NCI-H2107 (cell line): ENCODE measurements at regions not wholly inside any gene's neighbourhood (a gene's known extent, or its start where the extent isn't known, plus 50 kb on each side); places are given as distances from the start of the nearest gene placed in this dataset.

Experiments
- DNase-seq: peaks from one replicate; lab custom pipeline; 2025; lab: John Stamatoyannopoulos, UW

GRCh38 chr13:105920370-105920769 lies 615.1 kb downstream of the EFNB2 start:
- no peak for DNase-seq

DNA sequence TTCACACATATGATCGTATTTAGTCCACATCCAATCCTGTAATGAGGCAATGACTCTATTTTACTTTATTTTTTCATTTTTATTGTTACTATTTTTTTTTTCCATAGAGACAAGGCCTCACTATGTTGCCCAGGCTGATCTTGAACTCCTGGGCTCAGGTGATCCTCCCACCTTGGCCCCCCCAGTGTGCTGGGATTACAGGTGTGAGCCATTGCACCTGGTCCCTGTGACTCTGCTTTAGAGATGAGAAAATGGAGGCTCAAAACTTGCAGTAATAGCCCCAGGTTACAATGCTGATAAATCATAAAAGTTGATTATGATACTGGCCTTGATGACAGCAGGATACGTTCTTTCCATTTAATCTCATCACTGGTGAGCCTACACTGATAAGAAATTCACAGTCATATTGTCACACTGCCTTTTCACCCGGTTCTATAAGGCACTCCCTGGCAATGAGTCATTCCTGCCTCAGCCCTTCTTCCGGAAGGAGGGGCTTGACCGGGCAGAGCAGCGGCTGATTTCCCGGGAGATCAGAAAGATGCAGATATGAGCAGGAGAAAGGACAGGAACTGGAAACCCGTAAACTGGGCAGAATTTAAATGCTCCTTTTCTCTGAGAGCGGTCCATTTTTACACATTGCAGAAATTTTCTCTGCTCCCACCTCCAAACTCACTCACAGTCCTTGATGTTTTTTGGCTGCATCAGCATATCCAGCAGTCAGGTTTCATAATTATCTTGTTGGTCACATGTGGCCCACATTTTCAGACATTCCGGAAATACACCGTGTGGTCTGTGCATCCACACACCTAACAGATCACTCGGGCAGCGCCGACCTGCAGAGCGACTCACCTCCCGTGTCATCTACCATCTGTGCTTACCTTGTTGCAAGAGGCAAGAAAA lies 616.4 kb downstream of the EFNB2 start:
- no peak for DNase-seq

DNA sequence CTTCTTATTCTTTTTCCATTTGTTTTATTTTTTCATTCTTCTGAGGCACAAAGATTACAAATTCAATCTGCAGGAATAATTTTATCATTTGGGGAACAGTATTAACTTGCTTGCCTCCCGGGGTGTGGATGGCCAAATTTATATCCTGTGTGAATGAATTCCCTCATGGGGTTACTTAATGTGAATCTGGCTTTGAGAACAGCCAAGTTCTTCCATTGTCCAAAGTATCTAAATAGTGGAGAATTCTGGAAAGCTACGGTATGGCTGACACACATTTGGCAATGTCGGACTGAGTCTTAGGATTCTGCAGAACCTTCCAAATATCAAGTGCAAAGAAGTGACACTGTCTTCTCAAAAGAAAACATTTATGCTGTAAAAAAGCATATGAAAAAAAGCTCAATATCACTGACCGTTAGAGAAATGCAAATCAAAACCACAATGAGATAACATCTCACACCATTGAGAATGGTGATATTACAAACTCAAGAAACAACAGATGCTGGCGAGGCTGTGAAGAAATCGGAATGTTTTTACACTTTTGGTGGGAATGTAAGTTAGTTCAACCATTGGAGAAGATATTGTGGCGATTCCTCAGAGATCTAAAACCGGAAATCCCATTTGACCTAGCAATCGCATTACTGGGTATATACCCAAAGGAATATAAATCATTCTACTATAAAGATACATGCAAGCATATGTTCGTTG lies 620.2 kb downstream of the EFNB2 start:
- no peak for DNase-seq

DNA sequence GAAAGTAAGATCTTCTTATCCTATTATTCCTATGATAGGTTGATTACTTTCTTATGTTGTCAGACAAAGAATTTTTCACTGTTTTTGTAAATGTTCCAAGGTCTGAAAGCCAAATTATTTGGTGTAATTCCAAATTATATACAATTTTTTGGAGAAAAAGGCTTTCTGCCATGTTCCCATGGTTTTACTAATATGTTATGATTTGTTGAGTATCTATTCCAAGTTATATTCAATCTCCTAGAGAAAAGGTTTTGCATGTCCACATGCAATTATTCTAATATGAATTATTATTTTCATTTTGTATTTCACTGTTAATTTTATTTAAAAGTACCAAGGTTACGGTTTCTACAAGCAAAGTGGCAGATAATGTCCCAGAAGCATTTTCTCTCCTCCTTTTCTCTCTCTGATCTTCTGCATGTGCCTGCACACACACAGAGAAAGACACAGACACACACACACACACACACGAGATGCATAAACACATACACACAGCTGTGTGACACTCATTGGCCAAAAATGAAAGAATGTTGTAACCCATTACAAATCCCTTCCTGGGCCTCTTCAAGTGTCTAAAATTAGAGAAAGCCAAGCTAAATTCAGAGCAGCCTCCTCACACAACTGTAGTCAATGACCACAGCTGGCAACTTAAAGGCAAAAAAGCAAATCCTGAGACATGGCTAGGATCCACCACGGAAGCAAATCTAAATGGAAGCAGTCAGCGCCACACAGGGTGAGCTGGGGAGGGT lies 621.0 kb downstream of the EFNB2 start:
- no peak for DNase-seq

DNA sequence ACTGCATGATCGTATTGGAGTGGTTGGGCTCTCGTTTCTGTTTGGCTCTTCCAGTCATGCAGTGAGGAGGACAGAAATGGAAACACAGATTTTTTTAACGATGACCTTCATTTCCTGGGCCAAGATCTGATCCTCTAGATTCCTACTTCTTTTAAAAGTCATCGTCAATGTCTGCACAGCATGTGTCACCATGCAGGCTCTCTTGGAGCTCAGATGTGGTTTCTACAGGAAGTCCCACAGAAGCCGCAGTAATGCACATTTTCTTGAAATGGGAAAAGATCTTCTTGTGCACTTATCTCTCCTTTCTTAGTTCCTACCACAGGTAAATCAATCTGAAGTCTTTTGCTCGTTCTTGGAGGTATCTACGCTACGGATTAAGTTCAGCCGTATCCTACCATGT lies 626.9 kb downstream of the EFNB2 start:
- no peak for DNase-seq

- no peak for DNase-seq
These were observed 628.0 kb downstream of the EFNB2 start for GRCh38 chr13:105907319-105908019.

DNA sequence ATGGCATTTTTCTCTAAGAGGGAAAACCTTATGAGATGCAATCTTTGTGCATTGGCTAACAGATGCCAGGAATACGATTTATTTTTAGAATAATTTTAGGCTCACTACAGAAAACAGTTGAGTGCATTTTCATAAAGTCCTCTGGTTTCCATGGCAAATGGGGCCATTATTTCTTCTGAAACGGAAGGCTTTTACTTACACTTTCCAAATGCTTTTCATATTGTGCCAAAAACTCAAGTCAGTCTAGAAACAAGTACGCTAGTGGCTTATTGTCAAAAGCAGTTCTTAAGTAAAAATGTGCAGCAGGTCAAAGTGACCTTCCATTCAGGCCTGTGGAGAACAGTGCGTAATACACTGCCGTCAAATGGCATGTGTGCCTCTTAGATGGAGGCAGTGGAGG lies 628.7 kb downstream of the EFNB2 start:
- DNase-seq: no peak

DNA sequence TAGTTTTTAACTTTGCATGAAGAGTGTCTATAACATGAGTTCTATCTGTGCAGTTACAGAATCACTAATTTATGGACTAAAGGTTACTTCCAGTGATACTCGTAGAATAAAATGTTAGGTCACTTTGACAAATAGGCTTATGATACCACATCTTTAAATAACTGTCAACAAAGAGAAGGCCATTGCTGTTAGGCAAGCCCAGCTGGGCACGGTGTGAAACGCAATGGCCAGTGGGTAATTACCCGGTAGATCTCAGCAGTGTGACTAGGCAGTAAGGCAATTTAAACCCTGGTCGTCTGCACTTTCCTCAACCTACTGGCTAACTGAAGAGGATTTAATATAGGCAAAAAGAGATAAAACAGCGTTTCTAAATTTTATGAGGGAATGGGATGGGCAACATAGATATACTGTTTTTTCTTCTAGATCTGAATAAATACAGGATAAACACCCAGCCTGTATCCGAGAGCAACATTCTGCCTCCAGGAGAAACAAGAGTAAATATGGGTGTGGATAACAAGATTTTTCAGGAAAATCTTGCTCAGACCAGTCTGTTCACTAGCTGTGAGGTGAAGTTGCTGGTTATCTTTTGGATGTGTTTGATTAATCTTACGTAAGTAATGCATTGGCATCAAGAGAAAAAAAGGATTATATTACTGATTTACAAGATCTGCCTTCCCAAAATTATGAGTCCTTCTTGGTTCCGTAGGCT lies 631.3 kb downstream of the EFNB2 start:
- no peak for DNase-seq

GRCh38 chr13:105902396-105902795 lies 633.1 kb downstream of the EFNB2 start:
- no peak for DNase-seq

GRCh38 chr13:105897575-105897974 lies 637.9 kb downstream of the EFNB2 start:
- no peak for DNase-seq

DNA sequence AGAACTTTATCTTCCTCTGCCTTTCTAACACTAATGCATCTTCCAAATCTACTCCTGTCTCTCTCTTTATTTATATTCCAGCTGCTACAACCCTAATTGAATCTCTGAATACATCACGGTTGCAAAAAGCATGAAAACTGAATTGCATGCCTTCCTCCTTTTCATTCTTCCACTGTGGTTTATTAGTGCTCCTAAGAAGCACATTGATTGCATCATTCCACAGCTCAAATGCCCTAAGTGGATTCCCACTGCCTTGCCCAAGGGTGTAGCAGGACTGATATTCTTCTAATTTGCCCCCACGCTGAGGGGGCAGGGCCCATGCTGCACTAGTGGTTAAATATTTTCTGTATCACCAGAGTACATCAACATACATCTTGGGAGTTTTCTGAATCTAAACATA lies 640.8 kb downstream of the EFNB2 start:
- no peak for DNase-seq

DNA sequence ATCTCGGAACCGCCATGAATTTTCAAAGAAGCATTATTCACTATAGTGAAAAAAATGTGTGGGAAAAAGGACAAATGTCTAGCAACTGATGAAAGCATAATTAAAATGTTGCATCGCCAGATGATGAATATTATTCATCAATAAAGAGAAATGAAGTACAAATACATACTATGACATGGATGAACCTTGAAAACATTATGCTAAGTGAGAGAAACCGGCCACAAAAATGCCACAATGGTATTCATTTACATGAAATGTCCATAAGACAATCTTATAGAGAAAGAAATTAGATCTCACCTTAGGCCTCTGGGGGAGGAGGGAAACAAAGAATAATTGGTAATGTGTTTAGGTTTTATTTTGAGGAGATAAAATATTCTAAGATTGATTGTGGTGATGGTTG lies 645.0 kb downstream of the EFNB2 start:
- no peak for DNase-seq

- no peak for DNase-seq
These were observed 657.3 kb downstream of the EFNB2 start for GRCh38 chr13:105878119-105878700.

- DNase-seq: no peak
These were observed 660.6 kb downstream of the EFNB2 start for GRCh38 chr13:105874814-105875213.

- no peak for DNase-seq
These were observed 663.7 kb downstream of the EFNB2 start for GRCh38 chr13:105871768-105872167.

DNA sequence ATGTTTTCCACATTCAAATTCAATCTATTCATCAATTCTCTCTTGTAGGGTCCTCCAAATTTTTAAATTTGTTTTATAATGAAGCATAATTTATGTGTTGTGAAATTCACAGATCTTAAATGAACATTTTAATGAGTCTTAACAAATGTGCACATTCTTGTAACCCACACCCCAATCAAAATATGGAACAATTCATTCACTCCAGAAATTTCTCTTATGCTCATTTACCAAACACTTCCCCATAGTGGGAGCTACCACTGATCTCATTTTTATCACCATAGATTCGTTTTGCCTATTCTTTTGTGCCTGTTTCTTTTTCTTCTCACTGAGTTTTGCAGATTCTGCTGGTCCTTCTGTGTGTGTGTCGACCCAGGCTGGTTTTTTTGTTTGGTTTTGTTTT lies 664.1 kb downstream of the EFNB2 start:
- no peak for DNase-seq

GRCh38 chr13:105863300-105863920 lies 672.1 kb downstream of the EFNB2 start:
- no peak for DNase-seq

GRCh38 chr13:105848494-105848893 lies 687.0 kb downstream of the EFNB2 start:
- no peak for DNase-seq

- DNase-seq: no peak
These were observed 687.8 kb downstream of the EFNB2 start for GRCh38 chr13:105847527-105848291.

DNA sequence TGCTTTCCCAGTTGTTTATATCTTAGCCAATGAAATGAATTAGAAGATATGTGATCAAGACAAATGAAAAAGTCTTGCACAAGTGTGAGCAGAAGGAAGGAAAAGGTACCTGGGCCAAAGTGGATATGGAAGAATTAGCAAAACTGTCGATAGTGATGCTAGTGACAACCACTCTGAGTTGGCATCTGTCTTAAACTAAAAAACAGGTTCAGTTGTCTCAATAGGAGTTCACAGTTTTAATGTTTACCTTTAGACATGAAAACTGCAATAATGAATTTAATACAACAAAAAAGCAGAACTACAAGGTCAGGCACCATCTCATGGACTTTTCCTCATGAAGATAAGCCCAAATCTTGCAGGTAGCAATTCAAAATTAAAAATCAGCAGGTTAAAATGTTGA lies 688.5 kb downstream of the EFNB2 start:
- no peak for DNase-seq
